H54 (cell line): ENCODE measurements at regions not wholly inside any gene's neighbourhood (a gene's known extent, or its start where the extent isn't known, plus 50 kb on each side); places are given as distances from the start of the nearest gene placed in this dataset.
"Not testable (repeated sequence)": the region's sequence is repeated elsewhere in the genome, so short reads cannot be mapped to it uniquely, and the experiment has no call there.

Experiments used
- DNase-seq: peaks from one replicate; pipeline ENCODE4 v3.0.0; 2011; ENCODE audit warnings: low spot score, mixed read lengths; ENCODE audit not compliant: insufficient read length
- FAIRE-seq: peaks from 3 replicates; lab custom pipeline; 2011; peaks lifted over from hg19 to GRCh38; lab: Jason Lieb, UNC
- POLR2A ChIP-seq: IDR thresholded peaks from 2 replicates; pipeline ENCODE4 v1.6.1; 2011; ENCODE audit warnings: low read depth, mild to moderate bottlenecking, low read length

GRCh38 chr19:22491746-22492145 lies 69.6 kb upstream of the ZNF98 start:
- TF ChIP-seq POLR2A = no peak
- no peak for FAIRE-seq
- DNase-seq = no peak

GRCh38 chr19:22483514-22483913 lies 61.4 kb upstream of the ZNF98 start:
- FAIRE-seq, DNase-seq: not testable (repeated sequence)

GRCh38 chr19:22472180-22472637 lies 50.1 kb upstream of the ZNF98 start:
- DNase-seq = no peak
- FAIRE-seq = no peak
- no peak for TF ChIP-seq POLR2A
